Tibial nerve (tissue), 3 donors: ENCODE measurements at regions not wholly inside any gene's neighbourhood (a gene's known extent, or its start where the extent isn't known, plus 50 kb on each side); places are given as distances from the start of the nearest gene placed in this dataset.

Experiments
- POLR2A ChIP-seq, 2 donors: fragments of 450-650 bp; IDR thresholded peaks; one replicate each; pipeline ENCODE4 v1.6.1; 2017; ENCODE audit warnings: antibody characterized with exemption in 2 of 2, mild to moderate bottlenecking in 2 of 2, moderate library complexity in 2 of 2
- TF ChIP-seq, protein P1 (sequence below), 5 experiments: fragments of 200-600 bp in 3 of 5; fragments of 450-650 bp in 2 of 5; sonication (generic) in 3 of 5; IDR thresholded peaks; one replicate each; pipeline ENCODE4 v1.5.1; 2016 to 2019; ENCODE audit warnings: antibody characterized with exemption in 5 of 5, mild to moderate bottlenecking in 3 of 5, moderate library complexity in 2 of 5

DNA sequence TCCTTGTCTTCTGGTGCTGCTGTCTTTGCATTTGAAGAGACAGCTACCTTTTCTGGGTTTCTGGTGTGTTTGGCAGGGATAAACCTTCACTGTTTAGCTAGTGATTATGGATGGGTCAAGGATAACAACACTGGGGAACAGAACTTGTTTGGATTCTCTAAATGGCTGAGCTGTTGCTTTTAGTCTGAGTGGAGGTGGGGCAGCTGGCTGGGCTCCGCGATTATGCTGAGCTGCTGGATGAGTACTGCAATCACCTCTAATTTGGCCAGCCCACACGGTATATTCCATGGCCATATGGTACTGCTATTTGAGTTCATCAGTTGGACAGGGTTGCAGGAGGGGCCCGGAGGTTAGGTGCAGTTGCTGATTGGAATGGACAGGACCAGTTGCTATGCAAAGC, 361.6 kb upstream of the TFPI start:
- TF ChIP-seq, protein P1, sequence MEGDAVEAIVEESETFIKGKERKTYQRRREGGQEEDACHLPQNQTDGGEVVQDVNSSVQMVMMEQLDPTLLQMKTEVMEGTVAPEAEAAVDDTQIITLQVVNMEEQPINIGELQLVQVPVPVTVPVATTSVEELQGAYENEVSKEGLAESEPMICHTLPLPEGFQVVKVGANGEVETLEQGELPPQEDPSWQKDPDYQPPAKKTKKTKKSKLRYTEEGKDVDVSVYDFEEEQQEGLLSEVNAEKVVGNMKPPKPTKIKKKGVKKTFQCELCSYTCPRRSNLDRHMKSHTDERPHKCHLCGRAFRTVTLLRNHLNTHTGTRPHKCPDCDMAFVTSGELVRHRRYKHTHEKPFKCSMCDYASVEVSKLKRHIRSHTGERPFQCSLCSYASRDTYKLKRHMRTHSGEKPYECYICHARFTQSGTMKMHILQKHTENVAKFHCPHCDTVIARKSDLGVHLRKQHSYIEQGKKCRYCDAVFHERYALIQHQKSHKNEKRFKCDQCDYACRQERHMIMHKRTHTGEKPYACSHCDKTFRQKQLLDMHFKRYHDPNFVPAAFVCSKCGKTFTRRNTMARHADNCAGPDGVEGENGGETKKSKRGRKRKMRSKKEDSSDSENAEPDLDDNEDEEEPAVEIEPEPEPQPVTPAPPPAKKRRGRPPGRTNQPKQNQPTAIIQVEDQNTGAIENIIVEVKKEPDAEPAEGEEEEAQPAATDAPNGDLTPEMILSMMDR (IDR thresholded peaks at IDR 0.05), result no peak
- TF ChIP-seq POLR2A (IDR thresholded peaks at IDR 0.05), result no peak
